Cardiac muscle cell (in vitro differentiated cells and primary cell): ENCODE measurements at regions not wholly inside any gene's neighbourhood (a gene's known extent, or its start where the extent isn't known, plus 50 kb on each side); places are given as distances from the start of the nearest gene placed in this dataset.

Experiments used
- DNase-seq, 2 donors: peaks; one replicate each; pipeline versions ENCODE4 v3.0.0 to v3.0.0-alpha.2; 2010 to 2017; ENCODE audit warnings: low read depth in 1 of 2, low spot score in 1 of 2
- H3K27ac ChIP-seq: fragments of 200-600 bp; sonication (generic); 2 replicates; pipeline ENCODE4 v1.5.1; 2016
- H3K27me3 ChIP-seq: fragments of 200-600 bp; sonication (generic); 2 replicates; pipeline ENCODE4 v1.6.0; 2016; ENCODE audit warnings: control low read depth
- H3K36me3 ChIP-seq: fragments of 200-600 bp; sonication (generic); 2 replicates; pipeline ENCODE4 v1.5.1; 2016; ENCODE audit warnings: control low read depth
- H3K4me1 ChIP-seq: fragments of 200-600 bp; sonication (generic); 2 replicates; pipeline ENCODE4 v1.8.1; 2017; ENCODE audit warnings: low read depth, mild to moderate bottlenecking, mixed run types
- H3K4me3 ChIP-seq: fragments of 200-600 bp; sonication (generic); 2 replicates; pipeline ENCODE4 v1.5.1; 2016; ENCODE audit warnings: mild to moderate bottlenecking
- H3K9me3 ChIP-seq: fragments of 200-600 bp; sonication (generic); 2 replicates; pipeline ENCODE4 v1.5.1; 2017; ENCODE audit warnings: low read depth, mild to moderate bottlenecking, control low read depth
- TF ChIP-seq, protein P1 (sequence below): IDR thresholded peaks from 2 replicates; pipeline ENCODE4 v1.5.1; 2012; ENCODE audit warnings: low read depth, mild to moderate bottlenecking, low read length

DNA sequence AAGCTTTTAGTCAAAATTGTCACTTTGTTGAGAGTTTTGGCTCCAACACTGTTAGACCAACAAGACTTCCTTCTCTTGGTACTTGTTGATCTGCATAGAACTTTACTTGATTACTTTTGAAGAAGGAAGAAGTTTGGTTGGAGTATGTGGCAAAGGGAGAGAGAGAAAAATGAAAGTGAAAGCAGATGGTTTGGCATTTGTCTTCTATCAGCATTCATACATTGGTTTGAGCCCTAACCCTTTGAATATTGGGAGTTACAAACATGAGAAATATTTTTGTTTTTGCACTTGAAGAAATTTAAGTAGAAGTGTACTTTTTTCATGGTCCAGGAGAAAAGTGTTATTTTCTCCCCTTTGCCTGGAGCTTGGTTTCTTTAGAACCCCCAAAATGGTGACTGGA is 169.8 kb downstream of the ADGRL4 start:
- H3K27ac ChIP-seq, result no peak overlapping the region
- peak in 1 of 2 donors; percentile 34 for DNase-seq
- no peak overlapping the region for H3K4me3 ChIP-seq
- H3K36me3 ChIP-seq, result no peaks in the 10 kb centered on the region
- peaks cover 19% of the 10 kb centered on the region for H3K4me1 ChIP-seq
- no peaks in the 10 kb centered on the region for H3K27me3 ChIP-seq
- TF ChIP-seq, protein P1, sequence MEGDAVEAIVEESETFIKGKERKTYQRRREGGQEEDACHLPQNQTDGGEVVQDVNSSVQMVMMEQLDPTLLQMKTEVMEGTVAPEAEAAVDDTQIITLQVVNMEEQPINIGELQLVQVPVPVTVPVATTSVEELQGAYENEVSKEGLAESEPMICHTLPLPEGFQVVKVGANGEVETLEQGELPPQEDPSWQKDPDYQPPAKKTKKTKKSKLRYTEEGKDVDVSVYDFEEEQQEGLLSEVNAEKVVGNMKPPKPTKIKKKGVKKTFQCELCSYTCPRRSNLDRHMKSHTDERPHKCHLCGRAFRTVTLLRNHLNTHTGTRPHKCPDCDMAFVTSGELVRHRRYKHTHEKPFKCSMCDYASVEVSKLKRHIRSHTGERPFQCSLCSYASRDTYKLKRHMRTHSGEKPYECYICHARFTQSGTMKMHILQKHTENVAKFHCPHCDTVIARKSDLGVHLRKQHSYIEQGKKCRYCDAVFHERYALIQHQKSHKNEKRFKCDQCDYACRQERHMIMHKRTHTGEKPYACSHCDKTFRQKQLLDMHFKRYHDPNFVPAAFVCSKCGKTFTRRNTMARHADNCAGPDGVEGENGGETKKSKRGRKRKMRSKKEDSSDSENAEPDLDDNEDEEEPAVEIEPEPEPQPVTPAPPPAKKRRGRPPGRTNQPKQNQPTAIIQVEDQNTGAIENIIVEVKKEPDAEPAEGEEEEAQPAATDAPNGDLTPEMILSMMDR, result no peak
- no peaks in the 10 kb centered on the region for H3K9me3 ChIP-seq

DNA sequence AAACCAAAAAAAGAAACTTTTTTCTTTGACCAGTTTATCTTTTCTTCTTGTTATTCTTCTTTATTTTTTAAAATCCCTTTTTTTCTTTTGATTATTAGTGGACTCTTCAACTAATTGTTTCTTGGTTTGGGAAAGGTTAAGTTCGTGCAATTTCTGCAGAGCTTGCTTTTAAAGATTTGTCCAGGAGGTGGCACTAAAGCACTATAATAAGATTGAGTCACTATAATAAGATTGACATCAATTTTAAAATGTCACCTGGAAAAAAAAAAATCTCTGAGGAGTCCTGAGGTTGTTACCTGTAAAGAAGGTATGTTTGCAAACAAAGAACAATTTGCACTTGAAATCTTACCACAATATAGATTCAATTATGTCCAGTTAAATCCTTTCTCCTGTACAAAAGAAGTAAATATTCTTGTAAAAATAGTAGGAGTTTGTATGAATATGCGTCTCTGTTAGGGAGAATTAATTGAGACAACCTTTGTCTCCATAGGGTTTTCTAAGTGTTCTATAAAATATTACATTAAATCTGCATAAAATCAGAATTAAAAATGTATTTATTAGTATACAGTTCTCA is 166.7 kb downstream of the ADGRL4 start:
- no peak overlapping the region for H3K4me3 ChIP-seq
- no peaks in the 10 kb centered on the region for H3K36me3 ChIP-seq
- TF ChIP-seq, protein P1, result peak; percentile 58
- no peaks in the 10 kb centered on the region for H3K27me3 ChIP-seq
- H3K9me3 ChIP-seq, result no peaks in the 10 kb centered on the region
- no peak overlapping the region for H3K27ac ChIP-seq
- peaks cover 19% of the 10 kb centered on the region for H3K4me1 ChIP-seq
- peak; percentile 59 to 66 for DNase-seq
